SU-DHL-6 (cell line): ENCODE measurements at regions not wholly inside any gene's neighbourhood (a gene's known extent, or its start where the extent isn't known, plus 50 kb on each side); places are given as distances from the start of the nearest gene placed in this dataset.

Experiments
- H2AFZ ChIP-seq: fragments of 200-600 bp; sonication (generic); 2 replicates; pipeline ENCODE4 v1.6.1; 2014; ENCODE audit warnings: low read depth, mild to moderate bottlenecking, moderate library complexity, mixed read lengths, antibody characterized with exemption, low read length; ENCODE audit not compliant: severe bottlenecking
- H3F3A ChIP-seq: fragments of 200-600 bp; shearing (Covaris generic); 2 replicates; pipeline ENCODE4 v1.6.0; 2016; ENCODE audit warnings: antibody characterized with exemption, mild to moderate bottlenecking; ENCODE audit not compliant: insufficient read depth
- H3K27ac ChIP-seq: fragments of 200-600 bp; sonication (generic); 2 replicates; pipeline ENCODE4 v1.5.1; 2016; ENCODE audit warnings: low read depth, mild to moderate bottlenecking, low read length, moderate library complexity, mixed read lengths
- H3K27me3 ChIP-seq: fragments of 200-600 bp; sonication (generic), shearing (Covaris generic); 2 replicates; pipeline ENCODE4 v1.6.0; 2014; ENCODE audit warnings: mild to moderate bottlenecking, low read length
- H3K36me3 ChIP-seq: fragments of 200-600 bp; sonication (generic); 2 replicates; pipeline ENCODE4 v1.6.1; 2014; ENCODE audit warnings: mild to moderate bottlenecking, low read length, mixed read lengths
- H3K4me2 ChIP-seq: fragments of 300-600, 200-600 bp; shearing (Covaris generic), sonication (generic); 2 replicates; pipeline ENCODE4 v1.6.0; 2014; ENCODE audit warnings: low read length, low read depth, mild to moderate bottlenecking; ENCODE audit not compliant: poor library complexity, severe bottlenecking
- H3K4me3 ChIP-seq: fragments of 200-600 bp; sonication (generic); 2 replicates; pipeline ENCODE4 v1.5.1; 2014; ENCODE audit warnings: antibody characterized with exemption, low read length, mild to moderate bottlenecking, mixed read lengths; ENCODE audit not compliant: insufficient read depth, poor library complexity, severe bottlenecking
- H3K79me2 ChIP-seq: fragments of 200-600 bp; sonication (generic); 2 replicates; pipeline ENCODE4 v1.6.1; 2014; ENCODE audit warnings: mild to moderate bottlenecking, low read length, moderate library complexity; ENCODE audit not compliant: insufficient read depth
- H3K9ac ChIP-seq: fragments of 200-600 bp; sonication (generic); 2 replicates; pipeline ENCODE4 v1.7.0; 2014; ENCODE audit warnings: mild to moderate bottlenecking, low read length
- H3K9me2 ChIP-seq: fragments of 200-600 bp; sonication (generic); replicated peaks from 2 replicates; pipeline ENCODE4 v1.6.1; 2014; ENCODE audit warnings: low read length; ENCODE audit not compliant: insufficient read depth
- H3K9me3 ChIP-seq: fragments of 200-600 bp; sonication (generic); 2 replicates; pipeline ENCODE4 v1.6.1; 2014; ENCODE audit warnings: low read length, mixed read lengths; ENCODE audit not compliant: insufficient read depth
- H4K20me1 ChIP-seq: fragments of 200-600 bp; sonication (generic); 2 replicates; pipeline ENCODE4 v1.6.1; 2014; ENCODE audit warnings: low read depth, mild to moderate bottlenecking, antibody characterized with exemption, low read length, moderate library complexity, mixed read lengths
- EZH2phosphoT487 ChIP-seq: fragments of 200-600 bp; sonication (generic), shearing (Covaris generic); conservative IDR thresholded peaks from 2 replicates; pipeline ENCODE4 v1.6.1; 2018; ENCODE audit warnings: mild to moderate bottlenecking, antibody characterized with exemption, low read length, moderate library complexity, mixed read lengths
- TF ChIP-seq, protein P1 (sequence below): fragments of 200-600 bp; sonication (generic); IDR thresholded peaks from one replicate; pipeline ENCODE4 v1.5.1; 2017; ENCODE audit warnings: antibody characterized with exemption, mild to moderate bottlenecking, low read length, moderate library complexity; ENCODE audit not compliant: insufficient read depth, poor library complexity, severe bottlenecking

DNA sequence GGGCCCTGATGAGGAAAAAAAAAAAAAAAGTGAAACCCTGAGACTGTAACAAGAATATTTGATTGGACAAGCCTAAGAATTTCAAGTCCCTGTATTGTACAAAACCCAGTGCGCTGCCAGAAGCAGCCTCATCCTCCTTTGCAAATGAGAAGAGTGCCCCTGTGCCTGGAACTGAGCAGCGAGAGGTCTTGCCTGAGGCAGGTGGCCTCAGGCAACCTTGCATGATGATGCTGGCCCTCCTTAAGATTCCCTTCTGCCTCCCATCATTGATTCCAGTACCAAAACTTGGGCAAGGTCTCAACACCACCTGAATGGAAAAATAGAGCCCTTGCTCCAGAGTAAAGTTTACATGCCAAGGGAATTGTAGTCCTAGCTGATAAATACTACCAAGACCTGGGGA, 129.6 kb upstream of the RAB4A start:
- no peaks in the 10 kb centered on the region for H4K20me1 ChIP-seq
- no peak overlapping the region for H3K9ac ChIP-seq
- H3K27me3 ChIP-seq: no peaks in the 10 kb centered on the region
- no peak overlapping the region for H3K4me2 ChIP-seq
- no peaks in the 10 kb centered on the region for H3K36me3 ChIP-seq
- no peaks in the 10 kb centered on the region for H3K9me3 ChIP-seq
- no peak overlapping the region for H2AFZ ChIP-seq
- no peak overlapping the region for H3K27ac ChIP-seq
- no peak overlapping the region for H3K4me3 ChIP-seq
- no peak for TF ChIP-seq EZH2phosphoT487
- TF ChIP-seq, protein P1, sequence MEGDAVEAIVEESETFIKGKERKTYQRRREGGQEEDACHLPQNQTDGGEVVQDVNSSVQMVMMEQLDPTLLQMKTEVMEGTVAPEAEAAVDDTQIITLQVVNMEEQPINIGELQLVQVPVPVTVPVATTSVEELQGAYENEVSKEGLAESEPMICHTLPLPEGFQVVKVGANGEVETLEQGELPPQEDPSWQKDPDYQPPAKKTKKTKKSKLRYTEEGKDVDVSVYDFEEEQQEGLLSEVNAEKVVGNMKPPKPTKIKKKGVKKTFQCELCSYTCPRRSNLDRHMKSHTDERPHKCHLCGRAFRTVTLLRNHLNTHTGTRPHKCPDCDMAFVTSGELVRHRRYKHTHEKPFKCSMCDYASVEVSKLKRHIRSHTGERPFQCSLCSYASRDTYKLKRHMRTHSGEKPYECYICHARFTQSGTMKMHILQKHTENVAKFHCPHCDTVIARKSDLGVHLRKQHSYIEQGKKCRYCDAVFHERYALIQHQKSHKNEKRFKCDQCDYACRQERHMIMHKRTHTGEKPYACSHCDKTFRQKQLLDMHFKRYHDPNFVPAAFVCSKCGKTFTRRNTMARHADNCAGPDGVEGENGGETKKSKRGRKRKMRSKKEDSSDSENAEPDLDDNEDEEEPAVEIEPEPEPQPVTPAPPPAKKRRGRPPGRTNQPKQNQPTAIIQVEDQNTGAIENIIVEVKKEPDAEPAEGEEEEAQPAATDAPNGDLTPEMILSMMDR: no peak
- H3K79me2 ChIP-seq: no peaks in the 10 kb centered on the region
- no peaks in the 10 kb centered on the region for H3K9me2 ChIP-seq
- H3F3A ChIP-seq: no peaks in the 10 kb centered on the region

DNA sequence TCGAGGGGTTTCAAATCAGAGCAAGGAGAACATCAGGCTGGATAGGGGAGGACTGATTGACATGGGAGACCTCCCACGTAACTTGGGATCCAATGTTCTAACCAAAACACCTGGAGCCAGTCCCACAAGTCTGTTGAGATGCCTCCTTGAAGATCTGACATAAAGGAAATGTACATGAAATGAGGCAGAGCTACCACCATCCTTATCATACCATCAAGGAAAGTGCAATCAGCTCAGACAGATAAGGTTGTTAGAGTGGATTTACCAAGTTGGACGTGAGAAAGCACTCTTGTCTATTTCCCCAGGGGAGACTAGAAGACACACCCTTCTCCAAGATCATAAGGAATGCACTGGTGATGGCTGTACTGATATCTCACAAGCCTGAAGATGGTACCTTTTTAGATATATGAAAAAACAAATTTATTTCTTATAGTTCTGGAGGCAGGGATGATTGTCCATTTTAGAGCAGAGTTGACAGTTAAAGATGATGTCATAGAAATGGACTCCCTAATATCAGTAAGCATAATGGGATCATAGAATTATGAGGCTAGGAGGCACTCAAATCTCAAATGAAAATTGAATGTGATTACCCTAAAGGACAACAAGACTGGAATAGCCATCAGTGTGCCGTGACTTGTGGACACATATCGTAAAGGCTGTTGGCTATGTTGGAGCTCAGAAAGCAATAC, 129.1 kb upstream of the RAB4A start:
- Histone ChIP-seq H3K9me3 (no peaks in the 10 kb centered on the region), H3K27me3 (no peaks in the 10 kb centered on the region), H3F3A (no peaks in the 10 kb centered on the region), H4K20me1 (no peaks in the 10 kb centered on the region), H2AFZ (no peak overlapping the region), H3K27ac (no peak overlapping the region), H3K4me2 (no peak overlapping the region), H3K9ac (no peak overlapping the region), H3K4me3 (no peak overlapping the region), H3K9me2 (no peaks in the 10 kb centered on the region), H3K36me3 (no peaks in the 10 kb centered on the region), H3K79me2 (no peaks in the 10 kb centered on the region)
- TF ChIP-seq, protein P1: no peak
- TF ChIP-seq EZH2phosphoT487: no peak

DNA sequence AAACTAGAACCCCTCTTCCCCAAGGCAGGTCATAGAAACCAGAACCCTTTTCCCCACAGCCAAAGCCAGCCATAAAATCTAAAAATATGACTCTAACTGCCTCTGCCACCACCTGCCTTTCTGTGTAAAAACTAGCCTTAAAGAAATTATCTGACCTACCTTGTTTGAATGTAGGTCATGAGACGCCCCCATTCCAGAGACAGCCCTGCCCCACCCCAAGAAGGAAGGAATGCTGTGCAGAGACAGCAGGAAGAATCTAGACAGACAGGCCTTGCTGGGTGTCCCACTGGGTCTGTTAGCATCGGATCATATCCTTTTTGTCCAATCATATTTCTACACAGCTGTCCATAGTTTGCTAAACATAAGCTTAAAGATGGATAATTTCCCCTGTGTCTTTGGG, 128.4 kb upstream of the RAB4A start:
- Histone ChIP-seq H3K27me3 (no peaks in the 10 kb centered on the region), H3K9me2 (no peaks in the 10 kb centered on the region), H2AFZ (no peak overlapping the region), H3F3A (no peaks in the 10 kb centered on the region), H3K36me3 (no peaks in the 10 kb centered on the region), H3K4me3 (no peak overlapping the region), H3K79me2 (no peaks in the 10 kb centered on the region), H4K20me1 (no peaks in the 10 kb centered on the region), H3K9me3 (no peaks in the 10 kb centered on the region), H3K9ac (no peak overlapping the region), H3K27ac (no peak overlapping the region), H3K4me2 (no peak overlapping the region)
- TF ChIP-seq, protein P1: no peak
- TF ChIP-seq EZH2phosphoT487: no peak
